22Rv1 (cell line): ENCODE measurements at regions not wholly inside any gene's neighbourhood (a gene's known extent, or its start where the extent isn't known, plus 50 kb on each side); places are given as distances from the start of the nearest gene placed in this dataset.

Experiments
- ZFX ChIP-seq: fragments of 450-650 bp; IDR thresholded peaks from 2 replicates; pipeline ENCODE4 v1.6.1; 2017; ENCODE audit warnings: antibody characterized with exemption, borderline replicate concordance
- TF ChIP-seq, protein P1 (sequence below): fragments of 450-650 bp; IDR thresholded peaks from 2 replicates; pipeline ENCODE4 v1.5.1; 2017; ENCODE audit warnings: mild to moderate bottlenecking

DNA sequence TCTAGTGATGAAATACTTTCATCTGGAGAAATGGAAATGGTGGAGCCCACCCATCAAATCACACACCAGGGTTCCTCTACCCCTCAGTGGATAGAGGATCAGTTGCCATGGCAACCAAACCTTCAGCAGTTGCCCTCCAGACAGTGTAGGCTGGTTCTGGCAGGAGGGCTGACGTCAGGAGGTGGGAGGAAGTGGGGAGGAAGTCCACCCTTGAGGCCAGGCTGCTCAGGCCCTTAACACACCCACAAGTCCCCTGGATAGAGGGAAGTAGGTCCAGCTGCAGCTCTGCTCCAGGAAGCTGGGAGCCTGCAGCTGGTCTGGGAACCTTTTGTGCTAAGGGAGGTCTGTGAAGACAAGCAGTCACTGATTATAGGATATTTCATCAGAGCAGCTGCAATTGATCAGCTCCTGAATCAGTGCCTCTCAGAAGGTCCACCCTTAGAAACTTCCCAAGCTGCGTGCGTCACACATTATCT, 186.6 kb downstream of the MTX2 start:
- TF ChIP-seq, protein P1, sequence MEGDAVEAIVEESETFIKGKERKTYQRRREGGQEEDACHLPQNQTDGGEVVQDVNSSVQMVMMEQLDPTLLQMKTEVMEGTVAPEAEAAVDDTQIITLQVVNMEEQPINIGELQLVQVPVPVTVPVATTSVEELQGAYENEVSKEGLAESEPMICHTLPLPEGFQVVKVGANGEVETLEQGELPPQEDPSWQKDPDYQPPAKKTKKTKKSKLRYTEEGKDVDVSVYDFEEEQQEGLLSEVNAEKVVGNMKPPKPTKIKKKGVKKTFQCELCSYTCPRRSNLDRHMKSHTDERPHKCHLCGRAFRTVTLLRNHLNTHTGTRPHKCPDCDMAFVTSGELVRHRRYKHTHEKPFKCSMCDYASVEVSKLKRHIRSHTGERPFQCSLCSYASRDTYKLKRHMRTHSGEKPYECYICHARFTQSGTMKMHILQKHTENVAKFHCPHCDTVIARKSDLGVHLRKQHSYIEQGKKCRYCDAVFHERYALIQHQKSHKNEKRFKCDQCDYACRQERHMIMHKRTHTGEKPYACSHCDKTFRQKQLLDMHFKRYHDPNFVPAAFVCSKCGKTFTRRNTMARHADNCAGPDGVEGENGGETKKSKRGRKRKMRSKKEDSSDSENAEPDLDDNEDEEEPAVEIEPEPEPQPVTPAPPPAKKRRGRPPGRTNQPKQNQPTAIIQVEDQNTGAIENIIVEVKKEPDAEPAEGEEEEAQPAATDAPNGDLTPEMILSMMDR = no peak
- no peak for TF ChIP-seq ZFX
